ENCODE measurements at regions not wholly inside any gene's neighbourhood (a gene's known extent, or its start where the extent isn't known, plus 50 kb on each side); places are given as distances from the start of the nearest gene placed in this dataset.

GRCh38 chr11:69930081-69931059, 111.2 kb upstream of the FGF3 start:
- Histone ChIP-seq H3K4me3 (no peak overlapping the region), H4K20me1 (ENCODE audit: control insufficient read depth, insufficient read depth) (no peaks in the 10 kb centered on the region), H2AFZ (ENCODE audit: control insufficient read depth, low read depth, low read length) (no peak overlapping the region), H3K9me3 (replicated peaks; ENCODE audit: control insufficient read depth, insufficient read depth, low read length) (no peaks in the 10 kb centered on the region), H3K27me3 (replicated peaks in 1 of 2; ENCODE audit: control insufficient read depth in 2 of 2, insufficient read depth in 2 of 2, low read length in 1 of 2) (peaks cover 5 to 6% of the 10 kb centered on the region in 2 experiments; a peak in 3 of 4 replicates), H3K9ac (ENCODE audit: control insufficient read depth, insufficient read depth, low read length) (no peak overlapping the region), H3K36me3 (ENCODE audit: control insufficient read depth in 2 of 2, insufficient read depth in 2 of 2, low read length in 1 of 2) (no peaks in the 10 kb centered on the region), H3K27ac (ENCODE audit: control insufficient read depth, insufficient read depth) (no peak overlapping the region), H3K79me2 (ENCODE audit: control insufficient read depth, insufficient read depth, low read length) (no peaks in the 10 kb centered on the region), H3K4me2 (ENCODE audit: control insufficient read depth, insufficient read depth) (no peak overlapping the region), H3K4me1 (ENCODE audit: control insufficient read depth, insufficient read depth, low read length) (no peaks in the 10 kb centered on the region)
- intact Hi-C loops (cut with micrococcal nuclease; ENCODE audit: unreplicated experiment), result no loop called here
- no TSS peak for BruUV-seq (replicated peaks)
- 24% methylated on average over 17 of the region's 20 CpGs for WGBS (ENCODE audit: insufficient coverage, insufficient replicate concordance, low lambda C conversion rate, missing lambda C conversion rate)
- ChIA-PET POLR2A (no interaction called here), SMC1A (ENCODE audit: uncharacterized antibody, unreplicated experiment) (no interaction called here), RAD21 (ENCODE audit: unreplicated experiment) (no interaction called here), CTCF (no interaction called here)
- no peak for FAIRE-seq
- ATAC-seq, result no peak
- no peak for TF ChIP-seq ZBTB40 (IDR thresholded peaks at IDR 0.05; ENCODE audit: borderline replicate concordance)
- no peak for TF ChIP-seq BCL11A (IDR thresholded peaks at IDR 0.05; ENCODE audit: low read depth, low read length)
- TF ChIP-seq, protein P1, sequence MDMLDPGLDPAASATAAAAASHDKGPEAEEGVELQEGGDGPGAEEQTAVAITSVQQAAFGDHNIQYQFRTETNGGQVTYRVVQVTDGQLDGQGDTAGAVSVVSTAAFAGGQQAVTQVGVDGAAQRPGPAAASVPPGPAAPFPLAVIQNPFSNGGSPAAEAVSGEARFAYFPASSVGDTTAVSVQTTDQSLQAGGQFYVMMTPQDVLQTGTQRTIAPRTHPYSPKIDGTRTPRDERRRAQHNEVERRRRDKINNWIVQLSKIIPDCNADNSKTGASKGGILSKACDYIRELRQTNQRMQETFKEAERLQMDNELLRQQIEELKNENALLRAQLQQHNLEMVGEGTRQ (IDR thresholded peaks at IDR 0.05; ENCODE audit: borderline replicate concordance, low read depth, low read length), result no peak
- TF ChIP-seq, protein P2, sequence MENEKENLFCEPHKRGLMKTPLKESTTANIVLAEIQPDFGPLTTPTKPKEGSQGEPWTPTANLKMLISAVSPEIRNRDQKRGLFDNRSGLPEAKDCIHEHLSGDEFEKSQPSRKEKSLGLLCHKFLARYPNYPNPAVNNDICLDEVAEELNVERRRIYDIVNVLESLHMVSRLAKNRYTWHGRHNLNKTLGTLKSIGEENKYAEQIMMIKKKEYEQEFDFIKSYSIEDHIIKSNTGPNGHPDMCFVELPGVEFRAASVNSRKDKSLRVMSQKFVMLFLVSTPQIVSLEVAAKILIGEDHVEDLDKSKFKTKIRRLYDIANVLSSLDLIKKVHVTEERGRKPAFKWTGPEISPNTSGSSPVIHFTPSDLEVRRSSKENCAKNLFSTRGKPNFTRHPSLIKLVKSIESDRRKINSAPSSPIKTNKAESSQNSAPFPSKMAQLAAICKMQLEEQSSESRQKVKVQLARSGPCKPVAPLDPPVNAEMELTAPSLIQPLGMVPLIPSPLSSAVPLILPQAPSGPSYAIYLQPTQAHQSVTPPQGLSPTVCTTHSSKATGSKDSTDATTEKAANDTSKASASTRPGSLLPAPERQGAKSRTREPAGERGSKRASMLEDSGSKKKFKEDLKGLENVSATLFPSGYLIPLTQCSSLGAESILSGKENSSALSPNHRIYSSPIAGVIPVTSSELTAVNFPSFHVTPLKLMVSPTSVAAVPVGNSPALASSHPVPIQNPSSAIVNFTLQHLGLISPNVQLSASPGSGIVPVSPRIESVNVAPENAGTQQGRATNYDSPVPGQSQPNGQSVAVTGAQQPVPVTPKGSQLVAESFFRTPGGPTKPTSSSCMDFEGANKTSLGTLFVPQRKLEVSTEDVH (IDR thresholded peaks at IDR 0.05; ENCODE audit: low read depth, partially characterized antibody), result no peak
- no peak for TF ChIP-seq CUX1 (IDR thresholded peaks at IDR 0.05; ENCODE audit: insufficient replicate concordance, low read depth, low read length)
- TF ChIP-seq STAT3 (IDR thresholded peaks at IDR 0.05; ENCODE audit: low read depth, low read length), result no peak
- TF ChIP-seq ETV6 (conservative IDR thresholded peaks at IDR 0.05 in 1 of 2, IDR thresholded peaks at IDR 0.05 in 1 of 2; ENCODE audit: borderline replicate concordance in 1 of 2, low read depth in 1 of 2), result no peak
- in situ Hi-C loops (cut with MboI), result no loop called here
- DNase-seq (ENCODE audit: low read depth, low spot score), result no peak

Data from GM12878 (cell line).